Ovary (tissue), 7 donors: ENCODE measurements at regions not wholly inside any gene's neighbourhood (a gene's known extent, or its start where the extent isn't known, plus 50 kb on each side); places are given as distances from the start of the nearest gene placed in this dataset.

Experiments used
- DNase-seq, 5 donors: peaks; one replicate each; pipeline ENCODE4 v3.0.0-alpha.2; 2019 to 2020
- H3K27ac ChIP-seq, 2 donors: fragments of 200-600 bp; one replicate each; pipeline versions ENCODE4 v1.5.1 to v1.8.0; 2019 to 2022
- H3K27me3 ChIP-seq: fragments of 200-600 bp; one replicate; pipeline ENCODE4 v1.8.0; 2022
- H3K36me3 ChIP-seq: fragments of 200-600 bp; sonication (generic); one replicate; pipeline ENCODE4 v1.5.1; 2019
- H3K4me1 ChIP-seq: one replicate; pipeline ENCODE4 v1.8.1; 2013; ENCODE audit warnings: mild to moderate bottlenecking, moderate library complexity; ENCODE audit not compliant: insufficient read depth
- H3K4me3 ChIP-seq: fragments of 200-600 bp; sonication (generic); one replicate; pipeline ENCODE4 v1.5.1; 2017
- H3K9me3 ChIP-seq, 2 donors: fragments of 200-600 bp in 1 of 2; sonication (generic) in 1 of 2; one replicate each; pipeline versions ENCODE4 v1.5.1 to v1.8.1; 2013 to 2019; ENCODE audit warnings: mild to moderate bottlenecking in 1 of 2, moderate library complexity in 1 of 2
- CTCF ChIP-seq, 3 donors: fragments of 450-650 bp in 2 of 3; fragments of 200-600 bp in 1 of 3; IDR thresholded peaks; one replicate each; pipeline versions ENCODE4 v1.5.1 to v1.8.0; 2016 to 2022; ENCODE audit warnings: antibody characterized with exemption in 3 of 3, mild to moderate bottlenecking in 1 of 3
- EP300 ChIP-seq: sonication (generic); formaldehyde crosslinking; IDR thresholded peaks from one replicate; pipeline ENCODE4 v1.6.1; 2017; ENCODE audit warnings: antibody characterized with exemption
- POLR2A ChIP-seq: fragments of 450-650 bp; IDR thresholded peaks from one replicate; pipeline ENCODE4 v1.6.1; 2017; ENCODE audit warnings: antibody characterized with exemption, mild to moderate bottlenecking, moderate library complexity
- WGBS, 3 donors: extraction: QIAGEN DNeasy Blood & Tissue Kit in 1 of 3; methylation state at CpG; one replicate each; pipeline versions ENCODE4 v1.1.5 to v1.1.7; 2013 to 2017; 5-methylcytosine and 5-hydroxymethylcytosine counted together
- intact Hi-C, 4 donors: fragments of 100-400 bp; cut with DNase I; formaldehyde crosslinking; loops; one replicate each; pipeline versions ENCODE4 v1.11.0 to v1.15.1; 2022 to 2023
- donor health status: DM: no; HTN: no; CAD: no; lungs with moderate emphysema.
- donor health status: DM: no; HTN: no; CAD: no.
- donor health status: Bipolar disorder and iron deficiency.
- donor health status: DM: no; HTN: no; CAD: no.
- donor health status: DM: yes; HTN: yes; CAD: no.

- 86 to 90% (median 89%) methylated on average over 2 of the region's 2 CpGs for WGBS, 3 donors
- no peaks in the 10 kb centered on the region for H3K9me3 ChIP-seq
- intact Hi-C loops, result no loop called here
Observed at GRCh38 chr3:151631946-151632345, 101.8 kb upstream of the AADACL2 start.

GRCh38 chr3:151630938-151631441 is 102.7 kb upstream of the AADACL2 start:
- no peaks in the 10 kb centered on the region for H3K4me1 ChIP-seq
- no peak overlapping the region for H3K4me3 ChIP-seq
- 30 to 35% (median 34%) methylated on average over 1 of the region's 1 CpG for WGBS, 3 donors
- no peaks in the 10 kb centered on the region for H3K27me3 ChIP-seq
- TF ChIP-seq EP300 (no peak), CTCF (IDR thresholded peaks at IDR 0.05) (no peak), POLR2A (no peak)
- H3K9me3 ChIP-seq, result no peaks in the 10 kb centered on the region
- intact Hi-C loops, result no loop called here
- H3K36me3 ChIP-seq, result no peaks in the 10 kb centered on the region
- H3K27ac ChIP-seq, result no peak overlapping the region
- DNase-seq, result peak in 2 of 5 donors; percentile 27 to 37

More at GRCh38 chr3:151631946-151632345, 101.8 kb upstream of the AADACL2 start:
- H3K4me1 ChIP-seq, result no peaks in the 10 kb centered on the region
- H3K27me3 ChIP-seq, result no peaks in the 10 kb centered on the region
- H3K4me3 ChIP-seq, result no peak overlapping the region
- no peak overlapping the region for H3K27ac ChIP-seq
- no peak for DNase-seq
- no peaks in the 10 kb centered on the region for H3K36me3 ChIP-seq
- TF ChIP-seq CTCF (IDR thresholded peaks at IDR 0.05) (no peak), EP300 (no peak), POLR2A (no peak)

- TF ChIP-seq POLR2A (no peak), EP300 (no peak), CTCF (IDR thresholded peaks at IDR 0.05) (no peak)
- Histone ChIP-seq H3K27ac (no peak overlapping the region), H3K4me3 (no peak overlapping the region), H3K27me3 (no peaks in the 10 kb centered on the region), H3K36me3 (no peaks in the 10 kb centered on the region), H3K4me1 (no peaks in the 10 kb centered on the region), H3K9me3 (no peaks in the 10 kb centered on the region)
- no peak for DNase-seq
- intact Hi-C loops, result no loop called here
- whole genome bisulfite sequencing, 3 donors, result 35 to 67% (median 41%) methylated on average over 3 of the region's 3 CpGs
Observed at GRCh38 chr3:151630035-151630434, 103.7 kb upstream of the AADACL2 start.

GRCh38 chr3:151625586-151625985 is 108.1 kb upstream of the AADACL2 start:
- Histone ChIP-seq H3K27me3 (no peaks in the 10 kb centered on the region), H3K36me3 (no peaks in the 10 kb centered on the region), H3K4me1 (no peaks in the 10 kb centered on the region), H3K4me3 (no peak overlapping the region), H3K27ac (no peak overlapping the region), H3K9me3 (no peaks in the 10 kb centered on the region)
- intact Hi-C loops, result no loop called here
- TF ChIP-seq EP300 (no peak), POLR2A (no peak), CTCF (IDR thresholded peaks at IDR 0.05) (no peak)
- whole genome bisulfite sequencing, 3 donors, result 47 to 59% (median 52%) methylated on average over 1 of the region's 1 CpG
- no peak for DNase-seq
